ENCODE measurements at regions not wholly inside any gene's neighbourhood (a gene's known extent, or its start where the extent isn't known, plus 50 kb on each side); places are given as distances from the start of the nearest gene placed in this dataset.

- TF ChIP-seq CTCF (IDR thresholded peaks at IDR 0.05; ENCODE audit: insufficient read depth, low read length, poor library complexity, severe bottlenecking), result no peak
- TF ChIP-seq EZH2phosphoT487 (conservative IDR thresholded peaks at IDR 0.05; ENCODE audit: low read length), result no peak
Measured at GRCh38 chr2:242027676-242028450, 158.3 kb downstream of the RTP5 start.

Data from SU-DHL-6 (cell line).